ENCODE measurements at regions not wholly inside any gene's neighbourhood (a gene's known extent, or its start where the extent isn't known, plus 50 kb on each side); places are given as distances from the start of the nearest gene placed in this dataset.

- Histone ChIP-seq H3K4me3 (replicated peaks in 1 of 3; ENCODE audit: insufficient read depth in 1 of 3, low read depth in 1 of 3, low read length in 3 of 3) (no peak overlapping the region), H2AFZ (ENCODE audit: low read depth, low read length) (no peak overlapping the region), H3K9ac (replicated peaks; ENCODE audit: extremely low read depth, insufficient read depth, low read length) (no peak overlapping the region), H3K9me1 (replicated peaks; ENCODE audit: control insufficient read depth, extremely low read depth, insufficient read depth, low read length) (no peaks in the 10 kb centered on the region), H3K4me1 (ENCODE audit: control insufficient read depth, extremely low read depth, insufficient read depth, low read length) (no peaks in the 10 kb centered on the region), H4K20me1 (replicated peaks; ENCODE audit: control insufficient read depth, extremely low read depth, insufficient read depth, low read length) (no peaks in the 10 kb centered on the region), H3K27ac (ENCODE audit: insufficient read depth, low read depth, low read length) (no peak overlapping the region), H3K36me3 (ENCODE audit: control insufficient read depth in 2 of 2, extremely low read depth in 1 of 2, insufficient read depth in 2 of 2, low read length in 2 of 2) (no peaks in the 10 kb centered on the region), H3K79me2 (ENCODE audit: control insufficient read depth, insufficient read depth, low read length) (no peaks in the 10 kb centered on the region), H3K27me3 (ENCODE audit: control insufficient read depth in 2 of 2, insufficient read depth in 2 of 2, low read length in 2 of 2) (no peaks in the 10 kb centered on the region), H3K9me3 (replicated peaks; ENCODE audit: control insufficient read depth, insufficient read depth, low read length) (peaks cover 4% of the 10 kb centered on the region), H3K4me2 (ENCODE audit: insufficient read depth, low read length) (no peak overlapping the region)
- dilution Hi-C loops (cut with MboI; ENCODE audit: extremely low pct_ligation_motif_present, low sequenced_read_pairs) (no loop called here), intact Hi-C loops (cut with micrococcal nuclease) (no loop called here)
- no peak for TF ChIP-seq MYC (IDR thresholded peaks at IDR 0.05; ENCODE audit: low read depth, low read length)
- TF ChIP-seq EZH2 (IDR thresholded peaks at IDR 0.05; ENCODE audit: borderline replicate concordance, low read depth, low read length, severe bottlenecking) = no peak
- TF ChIP-seq GATA2 (IDR thresholded peaks at IDR 0.05; ENCODE audit: insufficient read depth, insufficient read length, low read depth, low read length) = no peak
- no peak for TF ChIP-seq POLR2AphosphoS5 (IDR thresholded peaks at IDR 0.05; ENCODE audit: insufficient read depth, low read depth, low read length)
- TF ChIP-seq MAX (IDR thresholded peaks at IDR 0.05; ENCODE audit: insufficient read depth, insufficient read length) = no peak
- TF ChIP-seq, protein P1, sequence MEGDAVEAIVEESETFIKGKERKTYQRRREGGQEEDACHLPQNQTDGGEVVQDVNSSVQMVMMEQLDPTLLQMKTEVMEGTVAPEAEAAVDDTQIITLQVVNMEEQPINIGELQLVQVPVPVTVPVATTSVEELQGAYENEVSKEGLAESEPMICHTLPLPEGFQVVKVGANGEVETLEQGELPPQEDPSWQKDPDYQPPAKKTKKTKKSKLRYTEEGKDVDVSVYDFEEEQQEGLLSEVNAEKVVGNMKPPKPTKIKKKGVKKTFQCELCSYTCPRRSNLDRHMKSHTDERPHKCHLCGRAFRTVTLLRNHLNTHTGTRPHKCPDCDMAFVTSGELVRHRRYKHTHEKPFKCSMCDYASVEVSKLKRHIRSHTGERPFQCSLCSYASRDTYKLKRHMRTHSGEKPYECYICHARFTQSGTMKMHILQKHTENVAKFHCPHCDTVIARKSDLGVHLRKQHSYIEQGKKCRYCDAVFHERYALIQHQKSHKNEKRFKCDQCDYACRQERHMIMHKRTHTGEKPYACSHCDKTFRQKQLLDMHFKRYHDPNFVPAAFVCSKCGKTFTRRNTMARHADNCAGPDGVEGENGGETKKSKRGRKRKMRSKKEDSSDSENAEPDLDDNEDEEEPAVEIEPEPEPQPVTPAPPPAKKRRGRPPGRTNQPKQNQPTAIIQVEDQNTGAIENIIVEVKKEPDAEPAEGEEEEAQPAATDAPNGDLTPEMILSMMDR (IDR thresholded peaks at IDR 0.05; ENCODE audit: extremely low read depth in 1 of 2, insufficient read depth in 1 of 2, low read depth in 1 of 2, low read length in 2 of 2) = no peak
- TF ChIP-seq POLR2A (IDR thresholded peaks at IDR 0.05; ENCODE audit: low read depth, low read length) = no peak
- TF ChIP-seq FOS (IDR thresholded peaks at IDR 0.05; ENCODE audit: borderline replicate concordance, insufficient read depth, low read length) = no peak
- POLR2A ChIA-PET = no interaction called here
- no TSS peak for BruUV-seq (replicated peaks)
- DNase-seq (ENCODE audit: low read depth, low spot score) = no peak
- CTCF ChIA-PET = no interaction called here
- FAIRE-seq = no peak
Observed at GRCh38 chr5:167840527-167841130, 450.8 kb upstream of the WWC1 start.

Data from endothelial cell of umbilical vein (primary cell).